IMR-90 (cell line): ENCODE measurements at regions not wholly inside any gene's neighbourhood (a gene's known extent, or its start where the extent isn't known, plus 50 kb on each side); places are given as distances from the start of the nearest gene placed in this dataset.

Experiments
- ATAC-seq: fragments of 200-7000 bp; cut with Tn5 transposase; 2 replicates; pipeline ENCODE4 v1.9.1; 2020; ENCODE audit warnings: low read depth, mild to moderate bottlenecking, moderate library complexity
- BruUV-seq: library from RNA; stranded (reverse); fragments of 400-500 nt; replicated peaks from 2 replicates; lab custom pipeline; 2021; lab: Mats Ljungman, UMichigan
- CTCF ChIA-PET: fragments of 300-600 bp; formaldehyde crosslinking; extraction: SDS; loops from one replicate; lab custom pipeline; 2021; ENCODE audit warnings: antibody characterized with exemption; lab: Yijun Ruan, JAX
- POLR2A ChIA-PET: fragments of 300-600 bp; sonication (Branson Sonifier 250); formaldehyde crosslinking; loops from one replicate; lab custom pipeline; 2022; ENCODE audit warnings: antibody characterized with exemption; ENCODE audit not compliant: unreplicated experiment; lab: Charles Lee
- DNase-seq: peaks from one replicate; pipeline ENCODE4 v3.0.0; 2013
- H2AFZ ChIP-seq: replicated peaks from 2 replicates; pipeline ENCODE3; 2013; ENCODE audit warnings: low read length, mild to moderate bottlenecking; ENCODE audit not compliant: poor library complexity
- H2AK5ac ChIP-seq: 2 replicates; pipeline ENCODE4 v1.6.1; 2013; ENCODE audit warnings: low read depth, low read length, inconsistent platforms
- H2AK9ac ChIP-seq: replicated peaks from 2 replicates; pipeline ENCODE3; 2013; ENCODE audit warnings: mild to moderate bottlenecking, low read depth, low read length, moderate library complexity; ENCODE audit not compliant: poor library complexity
- H2BK120ac ChIP-seq: 2 replicates; pipeline ENCODE4 v1.6.1; 2013; ENCODE audit warnings: low read depth, low read length, inconsistent platforms
- H2BK15ac ChIP-seq: 3 replicates; pipeline ENCODE4 v1.6.1; 2013; ENCODE audit warnings: low read depth, low read length, inconsistent platforms
- H2BK20ac ChIP-seq: 2 replicates; pipeline ENCODE4 v1.6.1; 2013; ENCODE audit warnings: low read depth, mild to moderate bottlenecking, inconsistent platforms, low read length, moderate library complexity
- H2BK5ac ChIP-seq: 2 replicates; pipeline ENCODE4 v1.6.1; 2013; ENCODE audit warnings: mild to moderate bottlenecking, low read depth, low read length, inconsistent platforms; ENCODE audit not compliant: poor library complexity, severe bottlenecking
- H3K14ac ChIP-seq: replicated peaks from 2 replicates; pipeline ENCODE4 v1.6.1; 2013; ENCODE audit warnings: low read depth, low read length, inconsistent platforms
- H3K18ac ChIP-seq: 2 replicates; pipeline ENCODE4 v1.6.1; 2013; ENCODE audit warnings: low read depth, low read length, control low read depth
- H3K23ac ChIP-seq: 2 replicates; pipeline ENCODE4 v1.6.1; 2013; ENCODE audit warnings: low read depth, low read length, inconsistent platforms
- H3K27ac ChIP-seq: 2 replicates; pipeline ENCODE4 v1.5.1; 2013; ENCODE audit warnings: mild to moderate bottlenecking, control low read depth, low read length; ENCODE audit not compliant: insufficient read depth
- H3K27me3 ChIP-seq: 2 replicates; pipeline ENCODE4 v1.6.1; 2013; ENCODE audit warnings: low read length; ENCODE audit not compliant: control insufficient read depth, insufficient read depth
- H3K36me3 ChIP-seq: 2 replicates; pipeline ENCODE4 v1.6.1; 2013; ENCODE audit warnings: low read length, mixed read lengths; ENCODE audit not compliant: control insufficient read depth, insufficient read depth
- H3K4ac ChIP-seq: 2 replicates; pipeline ENCODE4 v1.6.1; 2013; ENCODE audit warnings: low read depth, low read length, inconsistent platforms
- H3K4me1 ChIP-seq: 2 replicates; pipeline ENCODE4 v1.6.1; 2013; ENCODE audit warnings: low read length, mixed read lengths; ENCODE audit not compliant: control insufficient read depth, insufficient read depth
- H3K4me2 ChIP-seq: 2 replicates; pipeline ENCODE4 v1.6.1; 2013; ENCODE audit warnings: low read depth, mild to moderate bottlenecking, control low read depth, low read length, moderate library complexity
- H3K4me3 ChIP-seq: 2 replicates; pipeline ENCODE4 v1.5.1; 2013; ENCODE audit warnings: low read depth, mild to moderate bottlenecking, control low read depth, low read length, moderate library complexity; ENCODE audit not compliant: insufficient read depth
- H3K56ac ChIP-seq: 2 replicates; pipeline ENCODE4 v1.6.1; 2013; ENCODE audit warnings: low read length, inconsistent platforms; ENCODE audit not compliant: insufficient read depth; ENCODE audit errors: extremely low read depth
- H3K79me1 ChIP-seq, 2 experiments: 2 replicates each; pipeline ENCODE4 v1.6.1; 2013; ENCODE audit warnings: low read length in 2 of 2, inconsistent platforms in 1 of 2, low read depth in 1 of 2
- H3K9ac ChIP-seq: 2 replicates; pipeline ENCODE4 v1.6.1; 2013; ENCODE audit warnings: low read depth, low read length, control low read depth
- H3K9me1 ChIP-seq: 2 replicates; pipeline ENCODE4 v1.6.1; 2013; ENCODE audit warnings: low read length, inconsistent platforms; ENCODE audit not compliant: insufficient read depth
- H3K9me3 ChIP-seq: 2 replicates; pipeline ENCODE4 v1.6.1; 2013; ENCODE audit warnings: low read length; ENCODE audit not compliant: control insufficient read depth, insufficient read depth
- H4K20me1 ChIP-seq: 2 replicates; pipeline ENCODE4 v1.6.1; 2013; ENCODE audit warnings: low read length, inconsistent platforms; ENCODE audit not compliant: insufficient read depth
- H4K5ac ChIP-seq: 2 replicates; pipeline ENCODE4 v1.6.1; 2013; ENCODE audit warnings: mild to moderate bottlenecking, low read depth, low read length, control low read depth
- H4K8ac ChIP-seq, 2 experiments: 2 replicates each; pipeline ENCODE4 v1.6.1; 2013; ENCODE audit warnings: low read depth in 2 of 2, low read length in 2 of 2, control low read depth in 1 of 2, inconsistent platforms in 1 of 2
- H4K91ac ChIP-seq: 2 replicates; pipeline ENCODE4 v1.6.1; 2013; ENCODE audit warnings: low read depth, low read length, inconsistent platforms; ENCODE audit not compliant: insufficient read depth
- BHLHE40 ChIP-seq: fragments of 150-350 bp; IDR thresholded peaks from 2 replicates; pipeline ENCODE4 v1.6.1; 2016; ENCODE audit warnings: mild to moderate bottlenecking, low read depth, low read length
- FOS ChIP-seq: fragments of 150-350 bp; IDR thresholded peaks from 2 replicates; pipeline ENCODE4 v1.6.1; 2016; ENCODE audit warnings: low read depth, low read length
- MAZ ChIP-seq: IDR thresholded peaks from 2 replicates; pipeline ENCODE4 v1.6.1; 2012; ENCODE audit warnings: low read depth, mild to moderate bottlenecking, low read length, improper control_type of control experiment, moderate library complexity, borderline replicate concordance
- NFE2L2 ChIP-seq: fragments of 150-350 bp; IDR thresholded peaks from 2 replicates; pipeline ENCODE4 v1.6.1; 2016; ENCODE audit warnings: low read depth, mild to moderate bottlenecking, low read length
- RCOR1 ChIP-seq: IDR thresholded peaks from 2 replicates; pipeline ENCODE4 v1.6.1; 2012; ENCODE audit warnings: mild to moderate bottlenecking, low read length, improper control_type of control experiment; ENCODE audit not compliant: insufficient replicate concordance
- RFX5 ChIP-seq: IDR thresholded peaks from 2 replicates; pipeline ENCODE4 v1.8.0; 2012; ENCODE audit warnings: low read depth, mild to moderate bottlenecking, low read length, moderate library complexity
- SMC3 ChIP-seq: fragments of 150-350 bp; IDR thresholded peaks from 2 replicates; pipeline ENCODE4 v1.6.1; 2016; ENCODE audit warnings: low read depth, mild to moderate bottlenecking, antibody characterized with exemption, low read length, moderate library complexity
- WGBS, 2 experiments: methylation state at CpG; one replicate each; pipeline versions ENCODE4 v1.1.5 to v1.1.7; 2013; ENCODE audit warnings: missing lambda C conversion rate in 2 of 2; ENCODE audit not compliant: insufficient read length in 1 of 2; ENCODE audit errors: extremely low coverage in 2 of 2; 5-methylcytosine and 5-hydroxymethylcytosine counted together
- dilution Hi-C: fragments of 300-500 bp; cut with HindIII; formaldehyde crosslinking; loops from one replicate; pipeline ENCODE4 v1.14.3; 2018; ENCODE audit warnings: low sequenced_read_pairs; ENCODE audit not compliant: unreplicated experiment
- in situ Hi-C: fragments of 300-500 bp; cut with MboI; formaldehyde crosslinking; loops from 3 replicates; pipeline ENCODE4 v1.14.3; 2019; ENCODE audit warnings: low sequenced_read_pairs, inconsistent platforms, mixed read lengths
- intact Hi-C: fragments of 100-400 bp; cut with micrococcal nuclease; formaldehyde crosslinking; loops from 2 replicates; pipeline ENCODE4 v1.10.0; 2022
- TF ChIP-seq, protein P1 (sequence below): fragments of 150-350 bp; IDR thresholded peaks from 2 replicates; pipeline ENCODE4 v1.6.1; 2016; ENCODE audit warnings: low read depth, mild to moderate bottlenecking, low read length, moderate library complexity, borderline replicate concordance

DNA sequence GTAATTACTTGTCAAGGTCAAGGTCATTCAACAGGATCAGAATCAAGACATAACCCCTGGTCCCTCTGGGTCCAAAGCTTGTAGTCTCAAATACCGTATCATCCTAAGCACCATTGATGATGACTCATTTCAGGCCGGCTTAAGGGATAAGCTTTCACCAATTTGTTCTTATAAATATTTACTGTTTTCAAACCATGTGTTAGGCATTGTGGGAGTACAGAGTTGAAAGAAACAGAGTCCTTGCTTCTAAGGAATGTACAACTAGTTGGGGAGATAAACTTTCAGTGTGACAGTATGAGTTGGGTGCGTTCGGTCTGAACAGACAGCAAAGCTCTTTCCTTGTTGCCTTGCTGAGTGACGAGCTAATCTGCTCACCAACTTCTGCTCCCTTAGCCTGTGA lies 183.5 kb upstream of the MAF start:
- no peak overlapping the region for H3K4me2 ChIP-seq
- DNase-seq (no peak), ATAC-seq (no peak)
- no peaks in the 10 kb centered on the region for H4K20me1 ChIP-seq
- no peak overlapping the region for H2BK15ac ChIP-seq
- H2AK5ac ChIP-seq = no peak overlapping the region
- no peaks in the 10 kb centered on the region for H3K27me3 ChIP-seq
- no peak overlapping the region for H2BK5ac ChIP-seq
- H3K36me3 ChIP-seq = no peaks in the 10 kb centered on the region
- H3K9ac ChIP-seq = no peak overlapping the region
- intact Hi-C loops (no loop called here), in situ Hi-C loops (no loop called here), dilution Hi-C loops (no loop called here)
- no peak overlapping the region for H3K56ac ChIP-seq
- H3K14ac ChIP-seq = no peak overlapping the region
- no peak overlapping the region for H4K91ac ChIP-seq
- H2BK20ac ChIP-seq = no peak overlapping the region
- no peak overlapping the region for H2AK9ac ChIP-seq
- ChIA-PET POLR2A (no interaction called here), CTCF (no interaction called here)
- H3K9me3 ChIP-seq = peaks cover 4% of the 10 kb centered on the region; the same call in 1 of the 2 replicates
- no peak overlapping the region for H4K5ac ChIP-seq
- no peaks in the 10 kb centered on the region for H3K9me1 ChIP-seq
- no peak overlapping the region for H2AFZ ChIP-seq
- no peak overlapping the region for H3K4me3 ChIP-seq
- TF ChIP-seq RFX5 = no peak
- TF ChIP-seq RCOR1 = no peak
- no peak for TF ChIP-seq MAZ
- no peak for TF ChIP-seq BHLHE40
- TF ChIP-seq FOS = no peak
- TF ChIP-seq NFE2L2 = no peak
- TF ChIP-seq SMC3 = no peak
- TF ChIP-seq, protein P1, sequence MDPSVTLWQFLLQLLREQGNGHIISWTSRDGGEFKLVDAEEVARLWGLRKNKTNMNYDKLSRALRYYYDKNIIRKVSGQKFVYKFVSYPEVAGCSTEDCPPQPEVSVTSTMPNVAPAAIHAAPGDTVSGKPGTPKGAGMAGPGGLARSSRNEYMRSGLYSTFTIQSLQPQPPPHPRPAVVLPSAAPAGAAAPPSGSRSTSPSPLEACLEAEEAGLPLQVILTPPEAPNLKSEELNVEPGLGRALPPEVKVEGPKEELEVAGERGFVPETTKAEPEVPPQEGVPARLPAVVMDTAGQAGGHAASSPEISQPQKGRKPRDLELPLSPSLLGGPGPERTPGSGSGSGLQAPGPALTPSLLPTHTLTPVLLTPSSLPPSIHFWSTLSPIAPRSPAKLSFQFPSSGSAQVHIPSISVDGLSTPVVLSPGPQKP = no peak
- H3K4me1 ChIP-seq = no peaks in the 10 kb centered on the region
- no CpG with 5 or more reads among the region's 5 CpGs for WGBS, 2 experiments
- no peak overlapping the region for H3K23ac ChIP-seq
- no TSS peak for BruUV-seq
- no peak overlapping the region for H3K4ac ChIP-seq
- no peaks in the 10 kb centered on the region for H3K79me1 ChIP-seq
- no peak overlapping the region for H3K27ac ChIP-seq
- H4K8ac ChIP-seq = no peak overlapping the region
- no peak overlapping the region for H2BK120ac ChIP-seq
- no peak overlapping the region for H3K18ac ChIP-seq
